ENCODE measurements at regions not wholly inside any gene's neighbourhood (a gene's known extent, or its start where the extent isn't known, plus 50 kb on each side); places are given as distances from the start of the nearest gene placed in this dataset.

GRCh38 chr18:41805341-41805740 lies 149.7 kb upstream of the PIK3C3 start:
- H3K9me3 ChIP-seq (ENCODE audit: insufficient read depth, low read length) = no peaks in the 10 kb centered on the region
- H3K27me3 ChIP-seq (ENCODE audit: insufficient read depth, insufficient read length) = no peaks in the 10 kb centered on the region
- TF ChIP-seq SUZ12 (IDR thresholded peaks at IDR 0.05; ENCODE audit: extremely low read depth, insufficient read depth, insufficient read length) (no peak), YY1 (IDR thresholded peaks at IDR 0.05; ENCODE audit: insufficient read depth, insufficient read length) (no peak), ZNF274 (IDR thresholded peaks at IDR 0.05; ENCODE audit: low read depth, low read length) (no peak)
- no peak overlapping the region for H3K4me3 ChIP-seq (ENCODE audit: insufficient read length, low read depth)
- no peak for DNase-seq (ENCODE audit: low read depth, low spot score)
- H3K9ac ChIP-seq (ENCODE audit: insufficient read length, low read depth) = no peak overlapping the region
- no peaks in the 10 kb centered on the region for H3K4me1 ChIP-seq (ENCODE audit: insufficient read depth, insufficient read length)
- H3K36me3 ChIP-seq (ENCODE audit: insufficient read depth, insufficient read length, low read length) = no peaks in the 10 kb centered on the region

GRCh38 chr18:41798879-41799278 lies 156.2 kb upstream of the PIK3C3 start:
- H3K36me3 ChIP-seq (ENCODE audit: insufficient read depth, insufficient read length, low read length) = no peaks in the 10 kb centered on the region
- no peak overlapping the region for H3K9ac ChIP-seq (ENCODE audit: insufficient read length, low read depth)
- H3K9me3 ChIP-seq (ENCODE audit: insufficient read depth, low read length) = no peaks in the 10 kb centered on the region
- no peaks in the 10 kb centered on the region for H3K4me1 ChIP-seq (ENCODE audit: insufficient read depth, insufficient read length)
- no peak for DNase-seq (ENCODE audit: low read depth, low spot score)
- no peak for TF ChIP-seq YY1 (IDR thresholded peaks at IDR 0.05; ENCODE audit: insufficient read depth, insufficient read length)
- TF ChIP-seq ZNF274 (IDR thresholded peaks at IDR 0.05; ENCODE audit: low read depth, low read length) = no peak
- TF ChIP-seq SUZ12 (IDR thresholded peaks at IDR 0.05; ENCODE audit: extremely low read depth, insufficient read depth, insufficient read length) = no peak
- no peak overlapping the region for H3K4me3 ChIP-seq (ENCODE audit: insufficient read length, low read depth)
- no peaks in the 10 kb centered on the region for H3K27me3 ChIP-seq (ENCODE audit: insufficient read depth, insufficient read length)

GRCh38 chr18:41790687-41791086 lies 164.3 kb upstream of the PIK3C3 start:
- Histone ChIP-seq H3K4me3 (ENCODE audit: insufficient read length, low read depth) (no peak overlapping the region), H3K9ac (ENCODE audit: insufficient read length, low read depth) (no peak overlapping the region), H3K9me3 (ENCODE audit: insufficient read depth, low read length) (no peaks in the 10 kb centered on the region), H3K27me3 (ENCODE audit: insufficient read depth, insufficient read length) (no peaks in the 10 kb centered on the region), H3K36me3 (ENCODE audit: insufficient read depth, insufficient read length, low read length) (no peaks in the 10 kb centered on the region), H3K4me1 (ENCODE audit: insufficient read depth, insufficient read length) (no peaks in the 10 kb centered on the region)
- DNase-seq (ENCODE audit: low read depth, low spot score) = no peak
- TF ChIP-seq YY1 (IDR thresholded peaks at IDR 0.05; ENCODE audit: insufficient read depth, insufficient read length) (no peak), SUZ12 (IDR thresholded peaks at IDR 0.05; ENCODE audit: extremely low read depth, insufficient read depth, insufficient read length) (no peak), ZNF274 (IDR thresholded peaks at IDR 0.05; ENCODE audit: low read depth, low read length) (no peak)

GRCh38 chr18:41789001-41789400 lies 166.0 kb upstream of the PIK3C3 start:
- TF ChIP-seq SUZ12 (IDR thresholded peaks at IDR 0.05; ENCODE audit: extremely low read depth, insufficient read depth, insufficient read length) = no peak
- TF ChIP-seq YY1 (IDR thresholded peaks at IDR 0.05; ENCODE audit: insufficient read depth, insufficient read length) = no peak
- H3K4me3 ChIP-seq (ENCODE audit: insufficient read length, low read depth) = no peak overlapping the region
- DNase-seq (ENCODE audit: low read depth, low spot score) = no peak
- H3K36me3 ChIP-seq (ENCODE audit: insufficient read depth, insufficient read length, low read length) = no peaks in the 10 kb centered on the region
- H3K4me1 ChIP-seq (ENCODE audit: insufficient read depth, insufficient read length) = no peaks in the 10 kb centered on the region
- no peaks in the 10 kb centered on the region for H3K27me3 ChIP-seq (ENCODE audit: insufficient read depth, insufficient read length)
- no peaks in the 10 kb centered on the region for H3K9me3 ChIP-seq (ENCODE audit: insufficient read depth, low read length)
- no peak overlapping the region for H3K9ac ChIP-seq (ENCODE audit: insufficient read length, low read depth)

- no peak for DNase-seq (ENCODE audit: low read depth, low spot score)
- Histone ChIP-seq H3K4me1 (ENCODE audit: insufficient read depth, insufficient read length) (no peaks in the 10 kb centered on the region), H3K27me3 (ENCODE audit: insufficient read depth, insufficient read length) (no peaks in the 10 kb centered on the region), H3K9me3 (ENCODE audit: insufficient read depth, low read length) (no peaks in the 10 kb centered on the region), H3K9ac (ENCODE audit: insufficient read length, low read depth) (no peak overlapping the region), H3K36me3 (ENCODE audit: insufficient read depth, insufficient read length, low read length) (no peaks in the 10 kb centered on the region), H3K4me3 (ENCODE audit: insufficient read length, low read depth) (no peak overlapping the region)
- no peak for TF ChIP-seq YY1 (IDR thresholded peaks at IDR 0.05; ENCODE audit: insufficient read depth, insufficient read length)
- TF ChIP-seq SUZ12 (IDR thresholded peaks at IDR 0.05; ENCODE audit: extremely low read depth, insufficient read depth, insufficient read length) = no peak
- TF ChIP-seq ZNF274 (IDR thresholded peaks at IDR 0.05; ENCODE audit: low read depth, low read length) = no peak
Observed at GRCh38 chr18:41783879-41784278, 171.2 kb upstream of the PIK3C3 start.

- no peaks in the 10 kb centered on the region for H3K9me3 ChIP-seq (ENCODE audit: insufficient read depth, low read length)
- no peaks in the 10 kb centered on the region for H3K4me1 ChIP-seq (ENCODE audit: insufficient read depth, insufficient read length)
- H3K4me3 ChIP-seq (ENCODE audit: insufficient read length, low read depth) = no peak overlapping the region
- no peak overlapping the region for H3K9ac ChIP-seq (ENCODE audit: insufficient read length, low read depth)
- no peak for DNase-seq (ENCODE audit: low read depth, low spot score)
- no peaks in the 10 kb centered on the region for H3K36me3 ChIP-seq (ENCODE audit: insufficient read depth, insufficient read length, low read length)
- no peaks in the 10 kb centered on the region for H3K27me3 ChIP-seq (ENCODE audit: insufficient read depth, insufficient read length)
- TF ChIP-seq ZNF274 (IDR thresholded peaks at IDR 0.05; ENCODE audit: low read depth, low read length) = no peak
- no peak for TF ChIP-seq YY1 (IDR thresholded peaks at IDR 0.05; ENCODE audit: insufficient read depth, insufficient read length)
- no peak for TF ChIP-seq SUZ12 (IDR thresholded peaks at IDR 0.05; ENCODE audit: extremely low read depth, insufficient read depth, insufficient read length)
Observed at GRCh38 chr18:41783065-41783818, 171.8 kb upstream of the PIK3C3 start.

- Histone ChIP-seq H3K9me3 (ENCODE audit: insufficient read depth, low read length) (peaks cover 8% of the 10 kb centered on the region; the same call in 1 of the 2 replicates), H3K9ac (ENCODE audit: insufficient read length, low read depth) (no peak overlapping the region), H3K27me3 (ENCODE audit: insufficient read depth, insufficient read length) (no peaks in the 10 kb centered on the region), H3K4me1 (ENCODE audit: insufficient read depth, insufficient read length) (no peaks in the 10 kb centered on the region), H3K4me3 (ENCODE audit: insufficient read length, low read depth) (no peak overlapping the region), H3K36me3 (ENCODE audit: insufficient read depth, insufficient read length, low read length) (no peaks in the 10 kb centered on the region)
- TF ChIP-seq SUZ12 (IDR thresholded peaks at IDR 0.05; ENCODE audit: extremely low read depth, insufficient read depth, insufficient read length) (no peak), YY1 (IDR thresholded peaks at IDR 0.05; ENCODE audit: insufficient read depth, insufficient read length) (no peak), ZNF274 (IDR thresholded peaks at IDR 0.05; ENCODE audit: low read depth, low read length) (no peak)
- no peak for DNase-seq (ENCODE audit: low read depth, low spot score)
Observed at GRCh38 chr18:41771973-41772372, 183.1 kb upstream of the PIK3C3 start.

Data from NT2/D1 (cell line).